C4-2B (cell line): ENCODE measurements at regions not wholly inside any gene's neighbourhood (a gene's known extent, or its start where the extent isn't known, plus 50 kb on each side); places are given as distances from the start of the nearest gene placed in this dataset.

Experiments
- CTCF ChIP-seq: fragments of 450-650 bp; conservative IDR thresholded peaks from 2 replicates; pipeline ENCODE4 v1.5.1; 2017; ENCODE audit warnings: mild to moderate bottlenecking
- ZFX ChIP-seq: fragments of 450-650 bp; IDR thresholded peaks from 2 replicates; pipeline ENCODE4 v1.6.1; 2017

GRCh38 chr13:61123538-61124289 lies 291.9 kb downstream of the PCDH20 start:
- TF ChIP-seq ZFX, result no peak
- no peak for TF ChIP-seq CTCF
